ENCODE measurements at regions not wholly inside any gene's neighbourhood (a gene's known extent, or its start where the extent isn't known, plus 50 kb on each side); places are given as distances from the start of the nearest gene placed in this dataset.

DNA sequence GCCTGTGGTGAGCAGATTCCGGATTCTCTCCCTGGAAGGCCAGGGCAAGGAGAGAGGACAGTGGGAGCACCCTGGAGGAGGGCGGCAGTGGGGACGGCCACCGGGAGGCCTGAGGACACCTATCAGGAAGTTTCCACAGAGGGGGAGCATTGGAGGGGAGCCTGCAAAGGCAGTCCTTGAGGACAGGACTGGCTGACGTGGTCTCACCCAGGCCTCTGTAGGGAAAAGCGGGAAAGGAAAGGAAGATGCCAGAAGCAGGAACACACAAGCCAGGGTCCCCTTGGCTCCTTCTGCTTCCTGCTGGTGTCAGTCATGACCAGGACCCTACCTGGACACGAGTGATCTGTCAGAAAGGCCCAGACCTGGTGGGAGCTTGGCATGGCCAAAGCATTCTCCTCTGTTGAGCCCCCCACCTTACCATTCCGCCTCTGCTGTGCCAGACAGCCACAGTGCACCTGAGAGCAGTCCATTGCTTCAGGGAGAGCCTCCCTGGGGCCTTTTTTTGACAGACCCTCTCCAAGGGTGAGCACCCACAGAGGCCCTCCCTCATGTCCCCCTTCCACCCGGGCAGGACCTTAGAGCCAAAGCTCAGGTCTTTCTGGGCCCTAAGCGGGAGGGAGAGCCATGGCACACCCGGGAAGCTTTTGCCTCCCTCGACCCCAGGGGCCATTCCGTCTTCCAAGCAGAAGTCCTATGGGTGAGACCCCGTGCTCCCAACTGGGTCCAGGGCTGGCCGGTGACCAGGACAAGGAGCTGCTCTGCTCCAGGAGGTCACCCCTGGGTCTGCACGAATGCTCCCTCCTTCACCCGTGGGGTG is 333.1 kb downstream of the DYSF start:
- Mint-ChIP-seq H3K27ac (no peak overlapping the region), H3K4me1 (ENCODE audit: low read depth) (no peaks in the 10 kb centered on the region), H3K36me3 (ENCODE audit: low read depth) (no peaks in the 10 kb centered on the region), H3K9me3 (no peaks in the 10 kb centered on the region), H3K4me3 (no peak overlapping the region), H3K27me3 (peaks cover 7% of the 10 kb centered on the region)
- no peak for DNase-seq

DNA sequence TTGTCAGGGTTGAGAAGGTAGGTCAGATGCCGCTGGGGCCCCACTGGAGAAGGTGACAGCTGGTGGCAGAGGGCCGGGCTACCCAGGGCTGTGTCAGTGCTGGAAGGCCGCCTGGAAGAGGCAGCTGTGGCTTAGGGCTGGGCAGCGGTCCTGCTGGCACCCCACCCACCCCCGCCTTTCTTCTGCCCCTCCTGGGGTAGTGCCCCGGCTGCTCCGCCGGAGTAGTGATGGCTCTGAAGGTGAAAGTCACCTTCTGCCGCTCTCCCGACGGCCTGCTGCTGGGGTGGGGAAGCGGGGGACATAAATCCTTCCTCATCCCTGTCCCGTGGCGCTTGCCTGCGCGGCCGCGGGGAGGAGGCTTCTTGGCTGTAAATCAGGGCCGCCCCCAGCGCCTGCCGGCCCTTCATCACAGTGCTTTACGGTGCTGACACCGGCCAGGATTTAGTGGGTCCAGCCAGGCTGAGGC is 332.2 kb downstream of the DYSF start:
- H3K36me3 Mint-ChIP-seq (ENCODE audit: low read depth): no peaks in the 10 kb centered on the region
- H3K9me3 Mint-ChIP-seq: no peaks in the 10 kb centered on the region
- H3K4me3 Mint-ChIP-seq: no peak overlapping the region
- H3K4me1 Mint-ChIP-seq (ENCODE audit: low read depth): no peaks in the 10 kb centered on the region
- no peak for DNase-seq
- H3K27ac Mint-ChIP-seq: no peak overlapping the region
- peaks cover 10% of the 10 kb centered on the region for H3K27me3 Mint-ChIP-seq

- H3K4me1 Mint-ChIP-seq (ENCODE audit: low read depth): no peaks in the 10 kb centered on the region
- no peak overlapping the region for H3K27ac Mint-ChIP-seq
- no peak overlapping the region for H3K4me3 Mint-ChIP-seq
- DNase-seq: no peak
- no peaks in the 10 kb centered on the region for H3K36me3 Mint-ChIP-seq (ENCODE audit: low read depth)
- peaks cover 10% of the 10 kb centered on the region for H3K27me3 Mint-ChIP-seq
- no peaks in the 10 kb centered on the region for H3K9me3 Mint-ChIP-seq
Measured at GRCh38 chr2:71784734-71785511, 331.6 kb downstream of the DYSF start.

DNA sequence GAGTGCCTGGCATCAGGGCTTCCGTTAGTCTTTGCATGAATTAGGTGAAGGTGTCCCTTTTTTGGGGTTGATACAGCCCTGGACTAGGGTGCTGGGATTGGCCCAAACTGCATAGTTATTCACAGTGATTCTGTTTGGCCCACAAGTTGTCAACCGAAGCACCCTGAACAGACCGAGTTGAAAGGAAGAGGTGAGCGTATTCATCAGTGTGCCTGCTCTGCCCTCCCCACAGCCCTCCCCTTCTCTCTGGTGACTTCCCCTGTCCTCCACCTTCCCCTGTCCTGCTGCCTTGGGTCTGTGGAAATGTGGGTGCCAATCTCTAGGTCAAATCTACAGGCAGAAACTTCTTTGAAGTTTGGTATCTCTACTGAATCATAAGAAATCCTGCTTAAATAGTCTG is 330.5 kb downstream of the DYSF start:
- Mint-ChIP-seq H3K27me3 (peaks cover 10% of the 10 kb centered on the region), H3K27ac (no peak overlapping the region), H3K36me3 (ENCODE audit: low read depth) (no peaks in the 10 kb centered on the region)

DNA sequence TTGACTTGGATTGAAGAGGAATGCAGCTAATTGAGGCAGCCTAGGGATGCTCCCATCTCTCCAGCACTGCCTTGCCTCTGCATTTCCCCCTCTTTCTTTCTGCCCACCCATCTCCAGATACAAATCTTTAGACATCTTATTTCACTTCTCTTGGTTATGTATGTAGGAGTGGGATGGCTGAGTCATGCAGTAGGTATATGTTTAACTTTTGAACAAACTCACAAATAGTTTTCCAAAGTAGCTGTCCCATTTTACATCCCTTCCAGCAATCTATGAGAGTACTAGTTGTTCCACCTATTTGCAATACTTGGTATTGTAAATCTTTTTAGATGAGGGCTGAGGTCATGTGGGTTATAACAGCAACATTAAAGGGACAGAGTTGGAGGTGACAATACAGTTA is 329.9 kb downstream of the DYSF start:
- H3K27me3 Mint-ChIP-seq: peaks cover 10% of the 10 kb centered on the region
- no peak overlapping the region for H3K27ac Mint-ChIP-seq
- H3K36me3 Mint-ChIP-seq (ENCODE audit: low read depth): no peaks in the 10 kb centered on the region
- no peaks in the 10 kb centered on the region for H3K9me3 Mint-ChIP-seq
- no peak for DNase-seq
- no peak overlapping the region for H3K4me3 Mint-ChIP-seq
- H3K4me1 Mint-ChIP-seq (ENCODE audit: low read depth): no peaks in the 10 kb centered on the region

More for the DNA sequence above, 330.5 kb downstream of the DYSF start:
- no peaks in the 10 kb centered on the region for H3K4me1 Mint-ChIP-seq (ENCODE audit: low read depth)
- no peaks in the 10 kb centered on the region for H3K9me3 Mint-ChIP-seq
- DNase-seq: no peak
- no peak overlapping the region for H3K4me3 Mint-ChIP-seq

DNA sequence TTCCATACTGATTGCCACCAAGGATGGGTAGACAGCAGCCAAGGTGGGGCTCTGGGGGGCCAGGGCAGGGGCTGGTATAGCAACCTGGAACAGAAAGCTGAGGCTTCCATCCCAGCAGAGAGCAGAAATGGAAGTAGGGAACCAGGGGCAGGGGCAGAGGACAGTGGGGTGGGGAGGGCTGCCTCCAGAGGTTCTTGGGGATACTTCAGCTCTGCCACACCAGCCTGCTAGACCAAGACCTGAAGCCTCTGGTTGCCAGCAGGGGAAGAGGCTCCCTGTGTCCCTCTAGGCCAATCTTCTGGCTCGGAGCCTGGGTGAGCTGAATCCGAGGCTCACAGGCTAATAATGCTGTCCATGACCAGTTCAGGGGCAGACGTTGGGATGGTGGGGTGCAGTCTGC is 329.0 kb downstream of the DYSF start:
- H3K27me3 Mint-ChIP-seq: peaks cover 10% of the 10 kb centered on the region
- H3K4me1 Mint-ChIP-seq (ENCODE audit: low read depth): no peaks in the 10 kb centered on the region
- H3K36me3 Mint-ChIP-seq (ENCODE audit: low read depth): no peaks in the 10 kb centered on the region

DNA sequence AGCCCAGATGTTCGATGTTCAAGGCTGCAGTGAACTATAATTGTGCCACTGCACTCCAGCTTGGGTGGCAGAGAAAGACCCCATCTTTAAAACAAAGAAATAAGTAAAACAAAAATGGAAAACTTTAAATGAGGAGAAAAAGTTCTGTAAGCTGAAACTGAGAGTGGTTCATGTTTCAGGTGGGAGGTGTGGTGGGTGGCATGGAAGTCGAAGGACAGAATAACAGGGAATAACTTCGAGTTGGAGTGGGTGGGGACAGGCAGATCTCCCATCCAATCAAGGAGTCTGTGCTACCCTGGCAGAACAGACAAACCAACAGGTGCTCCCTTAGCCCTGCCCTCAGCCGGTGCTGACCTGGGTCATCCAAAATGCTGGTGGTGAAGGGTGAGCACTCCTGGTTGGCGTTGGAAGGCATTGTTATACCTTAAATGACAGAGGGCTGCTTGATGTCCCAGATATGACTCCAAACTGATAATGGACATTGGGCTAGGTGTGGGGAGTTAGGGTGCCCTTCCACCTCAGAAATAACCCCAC is 328.4 kb downstream of the DYSF start:
- Mint-ChIP-seq H3K4me3 (no peak overlapping the region), H3K27me3 (peaks cover 10% of the 10 kb centered on the region), H3K36me3 (ENCODE audit: low read depth) (no peaks in the 10 kb centered on the region), H3K4me1 (ENCODE audit: low read depth) (no peaks in the 10 kb centered on the region), H3K9me3 (no peaks in the 10 kb centered on the region), H3K27ac (no peak overlapping the region)
- DNase-seq: no peak

More for the DNA sequence above, 329.0 kb downstream of the DYSF start:
- DNase-seq: no peak
- Mint-ChIP-seq H3K27ac (no peak overlapping the region), H3K4me3 (no peak overlapping the region), H3K9me3 (no peaks in the 10 kb centered on the region)

DNA sequence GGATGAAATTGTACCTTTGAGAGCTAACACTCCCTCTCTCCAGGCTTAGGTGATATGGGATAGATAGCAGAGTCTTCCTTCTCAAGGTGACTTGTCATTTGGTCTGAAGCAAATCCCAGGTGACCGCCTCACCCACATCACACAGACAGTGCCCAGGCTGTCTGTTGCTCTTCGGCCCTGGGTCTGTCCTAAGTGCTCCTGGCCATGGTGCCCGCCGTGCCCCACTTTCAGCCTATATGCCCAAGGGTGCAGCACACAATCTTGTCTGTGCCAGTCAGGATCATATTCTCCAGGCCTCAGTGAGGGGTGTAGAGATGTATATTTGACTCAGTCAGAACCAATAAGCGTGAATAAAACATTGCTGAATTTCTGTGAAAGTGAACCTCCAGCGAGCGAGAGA is 326.8 kb downstream of the DYSF start:
- H3K4me3 Mint-ChIP-seq: no peak overlapping the region
- no peaks in the 10 kb centered on the region for H3K4me1 Mint-ChIP-seq (ENCODE audit: low read depth)
- no peaks in the 10 kb centered on the region for H3K9me3 Mint-ChIP-seq
- peaks cover 10% of the 10 kb centered on the region for H3K27me3 Mint-ChIP-seq
- no peak for DNase-seq
- H3K27ac Mint-ChIP-seq: no peak overlapping the region
- H3K36me3 Mint-ChIP-seq (ENCODE audit: low read depth): no peaks in the 10 kb centered on the region

DNA sequence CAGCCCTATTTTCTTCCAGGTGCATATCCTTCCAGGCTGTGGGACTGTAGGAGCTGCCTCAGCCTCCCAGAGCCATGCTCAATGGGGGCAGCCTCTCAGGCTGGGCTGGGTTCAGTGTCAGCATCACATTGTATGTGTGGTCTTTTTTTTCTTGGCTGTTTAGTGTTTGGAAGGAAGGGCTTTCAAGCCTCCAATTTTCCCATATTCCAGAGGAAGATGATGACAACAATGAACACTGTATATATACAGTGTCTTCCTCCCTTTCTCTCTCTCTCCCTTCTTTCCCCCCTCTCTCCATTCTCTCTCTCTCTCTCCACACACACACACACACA is 326.4 kb downstream of the DYSF start:
- H3K9me3 Mint-ChIP-seq: no peaks in the 10 kb centered on the region
- peaks cover 10% of the 10 kb centered on the region for H3K27me3 Mint-ChIP-seq
- no peak for DNase-seq
- no peak overlapping the region for H3K27ac Mint-ChIP-seq
- no peaks in the 10 kb centered on the region for H3K36me3 Mint-ChIP-seq (ENCODE audit: low read depth)
- H3K4me1 Mint-ChIP-seq (ENCODE audit: low read depth): no peaks in the 10 kb centered on the region
- no peak overlapping the region for H3K4me3 Mint-ChIP-seq

DNA sequence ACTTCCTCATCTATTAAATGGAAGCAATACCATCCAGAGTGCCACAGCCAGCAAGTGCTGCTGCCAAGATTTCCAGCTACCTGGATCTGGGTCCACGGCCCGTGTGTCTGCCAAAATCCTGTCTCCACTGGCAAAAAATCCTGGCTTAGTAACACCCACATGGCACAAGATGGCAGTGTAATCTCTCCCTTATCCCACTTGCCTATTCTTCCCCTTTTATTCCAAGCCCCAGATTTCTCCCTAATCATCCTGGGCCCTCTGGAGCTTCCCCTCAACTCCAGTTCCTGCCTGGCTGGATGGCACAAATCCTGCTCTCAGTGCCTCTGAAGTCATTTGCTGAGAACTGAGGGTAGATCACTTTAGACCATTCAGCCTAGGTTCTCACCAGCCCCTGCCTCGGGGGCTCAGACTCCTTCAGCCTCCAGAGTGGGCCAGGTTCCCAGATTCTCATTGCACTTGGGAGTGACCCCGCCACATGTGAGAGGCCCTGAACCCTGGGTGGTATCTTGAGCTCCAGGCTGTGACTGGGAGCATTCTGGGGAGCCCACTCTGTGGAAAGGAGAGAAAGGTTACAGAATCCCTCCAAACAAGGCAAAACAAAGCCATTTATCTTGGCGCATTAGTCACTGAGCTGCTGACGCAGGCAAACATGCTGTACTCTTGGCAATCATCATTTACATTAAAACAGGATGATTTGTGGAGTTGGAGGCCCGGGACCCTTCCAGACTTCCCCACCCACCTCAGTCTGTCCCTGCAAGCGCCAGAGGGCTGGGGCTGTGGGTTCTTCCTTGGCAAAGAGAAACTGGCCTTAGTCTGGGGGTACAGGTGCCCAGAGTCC is 325.8 kb downstream of the DYSF start:
- Mint-ChIP-seq H3K4me3 (no peak overlapping the region), H3K27me3 (peaks cover 10% of the 10 kb centered on the region), H3K27ac (no peak overlapping the region), H3K9me3 (no peaks in the 10 kb centered on the region), H3K36me3 (ENCODE audit: low read depth) (no peaks in the 10 kb centered on the region), H3K4me1 (ENCODE audit: low read depth) (no peaks in the 10 kb centered on the region)
- no peak for DNase-seq

DNA sequence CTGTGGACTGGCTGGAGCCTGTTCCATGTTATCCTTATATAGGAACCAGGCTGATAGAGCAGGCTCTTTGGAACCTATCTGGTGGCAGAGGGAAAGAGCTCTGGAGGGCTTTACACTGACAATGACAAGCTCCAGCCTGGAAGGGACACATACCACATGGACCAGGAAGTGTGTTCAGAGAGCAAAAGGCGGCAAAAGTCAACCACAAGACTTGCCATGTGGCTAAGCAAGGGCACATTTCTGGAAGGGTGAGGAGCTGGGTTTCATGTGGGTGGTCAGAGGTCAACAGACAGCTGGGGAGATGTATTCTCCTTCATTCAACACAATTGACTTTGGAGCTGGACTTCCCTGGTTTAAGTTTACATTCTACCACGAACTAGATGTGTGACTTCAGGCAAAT is 325.2 kb downstream of the DYSF start:
- no peaks in the 10 kb centered on the region for H3K36me3 Mint-ChIP-seq (ENCODE audit: low read depth)
- H3K4me3 Mint-ChIP-seq: no peak overlapping the region
- peaks cover 10% of the 10 kb centered on the region for H3K27me3 Mint-ChIP-seq
- H3K4me1 Mint-ChIP-seq (ENCODE audit: low read depth): no peaks in the 10 kb centered on the region
- DNase-seq: no peak
- H3K27ac Mint-ChIP-seq: no peak overlapping the region
- no peaks in the 10 kb centered on the region for H3K9me3 Mint-ChIP-seq

DNA sequence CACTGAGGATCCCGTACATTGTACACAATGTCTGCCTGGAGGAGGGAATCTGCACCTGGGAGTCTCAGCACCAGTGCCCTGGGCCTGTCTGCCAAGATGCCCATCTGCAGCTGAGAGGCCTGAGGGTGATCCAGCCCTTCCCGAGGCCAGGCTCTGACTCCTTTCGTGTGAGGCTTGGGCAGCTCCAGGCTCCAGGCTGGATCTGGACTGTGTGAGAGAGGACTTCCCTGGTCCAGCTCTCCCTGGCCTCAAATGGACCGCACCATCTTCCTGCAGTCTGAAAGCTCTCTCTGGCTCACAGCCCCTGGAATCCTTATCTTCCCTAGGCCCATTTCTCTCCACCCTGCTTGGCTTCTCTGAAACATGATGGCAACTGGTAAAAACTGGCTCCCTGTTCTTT is 324.6 kb downstream of the DYSF start:
- Mint-ChIP-seq H3K36me3 (ENCODE audit: low read depth) (no peaks in the 10 kb centered on the region), H3K9me3 (no peaks in the 10 kb centered on the region), H3K4me3 (no peak overlapping the region), H3K4me1 (ENCODE audit: low read depth) (no peaks in the 10 kb centered on the region), H3K27ac (no peak overlapping the region), H3K27me3 (peaks cover 8% of the 10 kb centered on the region)
- DNase-seq: no peak

DNA sequence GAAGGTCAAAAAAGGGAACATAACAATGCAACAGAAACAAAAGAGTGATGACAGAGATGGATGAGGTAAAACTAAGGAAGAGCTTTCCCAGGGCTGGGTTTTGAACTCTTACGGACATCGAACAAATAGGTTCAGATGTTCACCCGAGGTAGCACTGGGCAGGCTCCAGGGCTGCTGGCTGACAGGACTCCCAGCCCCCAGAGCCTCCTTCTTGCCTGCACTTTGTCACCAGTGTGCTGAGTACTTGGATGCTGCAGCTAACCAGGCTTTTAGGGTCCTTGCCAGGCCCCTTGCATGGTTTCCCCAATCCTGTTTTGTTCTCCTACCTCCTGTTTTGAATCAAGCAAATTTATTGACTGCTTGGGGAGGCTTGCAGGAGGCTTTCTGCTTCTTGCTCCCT is 322.9 kb downstream of the DYSF start:
- Mint-ChIP-seq H3K9me3 (no peaks in the 10 kb centered on the region), H3K4me3 (no peak overlapping the region), H3K27me3 (peaks cover under 1% of the 10 kb centered on the region), H3K36me3 (ENCODE audit: low read depth) (no peaks in the 10 kb centered on the region), H3K27ac (no peak overlapping the region), H3K4me1 (ENCODE audit: low read depth) (no peaks in the 10 kb centered on the region)
- no peak for DNase-seq

GRCh38 chr2:71773218-71773617 is 319.9 kb downstream of the DYSF start:
- Mint-ChIP-seq H3K4me3 (no peak overlapping the region), H3K9me3 (peaks cover 5% of the 10 kb centered on the region), H3K36me3 (ENCODE audit: low read depth) (no peaks in the 10 kb centered on the region), H3K27ac (no peak overlapping the region), H3K27me3 (no peaks in the 10 kb centered on the region), H3K4me1 (ENCODE audit: low read depth) (no peaks in the 10 kb centered on the region)
- DNase-seq: no peak
